GM12878 (cell line): ENCODE measurements at regions not wholly inside any gene's neighbourhood (a gene's known extent, or its start where the extent isn't known, plus 50 kb on each side); places are given as distances from the start of the nearest gene placed in this dataset.

Source experiments
- CBFB ChIP-seq: IDR thresholded peaks from 2 replicates; pipeline ENCODE4 v1.6.1; 2016; ENCODE audit warnings: antibody characterized with exemption, low read depth
- CEBPB ChIP-seq, 2 experiments: fragments of 150-350 bp in 1 of 2; IDR thresholded peaks; 2 replicates each; pipeline ENCODE4 v1.6.1; 2012 to 2014; ENCODE audit warnings: low read depth in 2 of 2, low read length in 2 of 2, borderline replicate concordance in 1 of 2, inconsistent platforms in 1 of 2
- EP300 ChIP-seq, 2 experiments: fragments of 150-350 bp in 1 of 2; IDR thresholded peaks; 2 replicates each; pipeline ENCODE4 v1.6.1; 2011 to 2012; ENCODE audit warnings: low read depth in 2 of 2, low read length in 2 of 2, borderline replicate concordance in 1 of 2, improper control_type of control experiment in 1 of 2, inconsistent platforms in 1 of 2; ENCODE audit not compliant: control insufficient read depth in 1 of 2
- FOXK2 ChIP-seq: fragments of 450-650 bp; IDR thresholded peaks from 2 replicates; pipeline ENCODE4 v1.6.1; 2017; ENCODE audit warnings: mild to moderate bottlenecking, moderate library complexity
- FOXM1 ChIP-seq: IDR thresholded peaks from 2 replicates; pipeline ENCODE4 v1.6.1; 2012; ENCODE audit warnings: low read depth, mild to moderate bottlenecking, inconsistent platforms, low read length, moderate library complexity
- JUND ChIP-seq: IDR thresholded peaks from 2 replicates; pipeline ENCODE4 v1.6.1; 2012; ENCODE audit warnings: low read depth, mild to moderate bottlenecking, low read length, improper control_type of control experiment, moderate library complexity
- MEF2A ChIP-seq: IDR thresholded peaks from 2 replicates; pipeline ENCODE4 v1.6.1; 2011; ENCODE audit warnings: low read depth, mild to moderate bottlenecking, low read length, moderate library complexity; ENCODE audit not compliant: insufficient read depth
- NFIC ChIP-seq: IDR thresholded peaks from 2 replicates; pipeline ENCODE4 v1.6.1; 2012; ENCODE audit warnings: low read depth, mild to moderate bottlenecking, inconsistent platforms, low read length, moderate library complexity
- NFYA ChIP-seq: IDR thresholded peaks from 2 replicates; pipeline ENCODE4 v1.6.1; 2011; ENCODE audit warnings: low read depth, mild to moderate bottlenecking, low read length, improper control_type of control experiment, borderline replicate concordance
- NR2F1 ChIP-seq: fragments of 450-650 bp; conservative IDR thresholded peaks from 2 replicates; pipeline ENCODE4 v1.6.1; 2017; ENCODE audit warnings: mild to moderate bottlenecking
- PAX5 ChIP-seq: IDR thresholded peaks from 2 replicates; pipeline ENCODE4 v1.6.1; 2011; ENCODE audit warnings: low read depth, low read length, borderline replicate concordance
- RB1 ChIP-seq: fragments of 450-650 bp; formaldehyde crosslinking; IDR thresholded peaks from 2 replicates; pipeline ENCODE4 v1.6.1; 2017; ENCODE audit warnings: mild to moderate bottlenecking, borderline replicate concordance
- RUNX3 ChIP-seq: IDR thresholded peaks from 2 replicates; pipeline ENCODE4 v1.6.1; 2012; ENCODE audit warnings: low read length, inconsistent platforms
- SP1 ChIP-seq: IDR thresholded peaks from one replicate; pipeline ENCODE4 v1.6.1; 2011; ENCODE audit warnings: low read depth, low read length
- SREBF1 ChIP-seq: IDR thresholded peaks from 2 replicates; pipeline ENCODE4 v1.6.1; 2012; ENCODE audit warnings: mild to moderate bottlenecking, low read length
- STAT3 ChIP-seq: IDR thresholded peaks from 2 replicates; pipeline ENCODE4 v1.6.1; 2011; ENCODE audit warnings: low read depth, low read length, improper control_type of control experiment
- SUPT20H ChIP-seq: IDR thresholded peaks from 2 replicates; pipeline ENCODE4 v1.6.1; 2011; ENCODE audit warnings: low read depth, mild to moderate bottlenecking, low read length, moderate library complexity, borderline replicate concordance; ENCODE audit not compliant: control insufficient read depth
- TAF1 ChIP-seq: IDR thresholded peaks from 2 replicates; pipeline ENCODE4 v1.6.1; 2011; ENCODE audit warnings: mild to moderate bottlenecking, low read depth, low read length, borderline replicate concordance
- TCF7 ChIP-seq: IDR thresholded peaks from 2 replicates; pipeline ENCODE4 v1.6.1; 2014; ENCODE audit warnings: antibody characterized with exemption, borderline replicate concordance
- ZNF217 ChIP-seq: fragments of 450-650 bp; IDR thresholded peaks from 2 replicates; pipeline ENCODE4 v1.6.1; 2017; ENCODE audit warnings: antibody characterized with exemption, mild to moderate bottlenecking
- ZNF622 ChIP-seq: fragments of 450-650 bp; IDR thresholded peaks from 2 replicates; pipeline ENCODE4 v1.6.1; 2017; ENCODE audit warnings: mild to moderate bottlenecking, inconsistent platforms
- TF ChIP-seq, protein P1 (sequence below): fragments of 450-650 bp; IDR thresholded peaks from 2 replicates; pipeline ENCODE4 v1.6.1; 2016; ENCODE audit warnings: mild to moderate bottlenecking

DNA sequence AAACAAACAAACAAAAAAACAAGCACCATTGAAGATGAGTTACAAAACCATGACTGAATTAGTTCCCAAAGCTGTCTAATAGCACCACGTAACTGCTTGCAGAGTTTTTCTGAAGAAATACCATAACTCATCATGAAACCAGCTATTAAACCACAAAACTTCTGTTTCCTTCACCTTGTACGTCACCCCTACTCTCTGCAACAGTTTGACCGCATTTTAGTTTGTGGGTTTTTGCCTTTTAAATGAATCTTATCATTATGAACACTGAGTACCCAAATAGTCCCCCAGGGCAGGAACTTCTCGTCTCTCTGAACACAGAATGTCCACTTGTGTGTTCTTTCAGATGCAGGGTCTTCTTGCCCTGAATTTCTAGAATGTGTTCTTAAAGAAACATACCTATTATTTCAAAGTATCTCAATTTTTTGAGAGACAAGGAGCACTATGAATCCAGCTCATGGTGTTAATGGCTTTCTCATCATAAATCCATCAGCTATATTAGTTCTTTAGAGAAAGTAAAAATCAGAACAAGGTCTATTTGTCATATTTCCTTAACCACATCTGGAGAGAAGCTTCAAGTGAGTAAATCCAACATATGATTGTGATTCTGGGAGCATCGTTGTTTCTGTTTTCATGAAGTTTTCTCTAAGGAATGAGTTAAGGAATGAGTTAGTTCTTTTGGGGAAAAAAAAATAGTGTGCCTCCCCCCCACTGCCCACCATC lies 210.6 kb downstream of the AUH start (continued):
- TF ChIP-seq TAF1 (no peak), ZNF217 (peak; percentile 87), CEBPB (IDR thresholded peaks at IDR 0.05; ENCODE audit: borderline replicate concordance in 1 of 2, low read depth in 2 of 2, low read length in 2 of 2) (peak in 1 of 2 experiments; percentile 94; a peak in 1 of 4 replicates), FOXK2 (no peak), PAX5 (peak; percentile 93), MEF2A (peak; percentile 77), SP1 (peak; percentile 48), SREBF1 (peak; percentile 21; the same call in 1 of the 2 replicates), SUPT20H (no peak), TCF7 (peak; percentile 39; the same call in 1 of the 2 replicates), RB1 (no peak), NFIC (peak; percentile 98), FOXM1 (peak; percentile 97), EP300 (IDR thresholded peaks at IDR 0.05; ENCODE audit: borderline replicate concordance in 1 of 2, control insufficient read depth in 1 of 2, low read depth in 2 of 2, low read length in 2 of 2) (peak; percentile 94 to 95; a peak in 2 of 4 replicates), STAT3 (peak; percentile 75; the same call in 1 of the 2 replicates), NR2F1 (peak; percentile 82), CBFB (peak; percentile 97), NFYA (no peak), RUNX3 (peak; percentile 100), JUND (no peak), ZNF622 (no peak)
- TF ChIP-seq, protein P1, sequence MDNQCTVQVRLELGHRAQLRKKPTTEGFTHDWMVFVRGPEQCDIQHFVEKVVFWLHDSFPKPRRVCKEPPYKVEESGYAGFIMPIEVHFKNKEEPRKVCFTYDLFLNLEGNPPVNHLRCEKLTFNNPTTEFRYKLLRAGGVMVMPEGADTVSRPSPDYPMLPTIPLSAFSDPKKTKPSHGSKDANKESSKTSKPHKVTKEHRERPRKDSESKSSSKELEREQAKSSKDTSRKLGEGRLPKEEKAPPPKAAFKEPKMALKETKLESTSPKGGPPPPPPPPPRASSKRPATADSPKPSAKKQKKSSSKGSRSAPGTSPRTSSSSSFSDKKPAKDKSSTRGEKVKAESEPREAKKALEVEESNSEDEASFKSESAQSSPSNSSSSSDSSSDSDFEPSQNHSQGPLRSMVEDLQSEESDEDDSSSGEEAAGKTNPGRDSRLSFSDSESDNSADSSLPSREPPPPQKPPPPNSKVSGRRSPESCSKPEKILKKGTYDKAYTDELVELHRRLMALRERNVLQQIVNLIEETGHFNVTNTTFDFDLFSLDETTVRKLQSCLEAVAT = peak; percentile 90
